GM12872 (cell line): ENCODE measurements at regions not wholly inside any gene's neighbourhood (a gene's known extent, or its start where the extent isn't known, plus 50 kb on each side); places are given as distances from the start of the nearest gene placed in this dataset.
A peak's percentile ranks its signal among the peaks of the same experiment; 100 is the strongest.

Experiments used
- CTCF ChIP-seq: IDR thresholded peaks from 3 replicates; pipeline ENCODE4 v1.5.1; 2011; ENCODE audit warnings: low read depth, mild to moderate bottlenecking, low read length, moderate library complexity; ENCODE audit not compliant: insufficient read depth

DNA sequence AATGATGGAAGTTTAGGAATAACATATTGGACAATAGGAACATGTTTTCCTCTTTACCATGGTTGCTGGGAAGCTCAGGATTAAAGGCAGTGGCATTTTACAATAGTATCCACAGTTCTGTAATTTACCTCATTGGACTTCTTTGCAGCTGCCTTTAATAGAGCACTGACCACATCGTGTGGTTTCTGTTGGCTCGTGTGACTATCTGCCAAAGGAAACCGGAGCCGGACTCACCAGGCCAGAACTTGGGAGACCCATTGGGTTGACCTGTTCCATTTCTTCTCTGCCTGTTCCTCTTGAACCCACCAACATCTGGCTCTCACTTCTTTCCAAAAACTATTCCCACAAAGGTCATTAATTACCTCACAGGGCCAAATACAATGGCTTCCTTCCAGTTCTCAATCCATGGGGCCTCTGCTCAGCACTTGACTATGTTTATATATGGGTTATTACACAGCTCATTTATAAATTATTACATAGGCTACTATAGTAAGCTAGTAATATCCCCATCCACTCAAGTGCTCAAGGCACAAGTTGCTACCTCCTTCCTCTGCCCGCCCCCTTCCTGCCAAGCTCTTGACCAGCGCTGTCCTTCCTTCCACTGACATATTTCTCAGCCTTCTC lies 121.5 kb upstream of the VASH1 start:
- no peak for TF ChIP-seq CTCF

DNA sequence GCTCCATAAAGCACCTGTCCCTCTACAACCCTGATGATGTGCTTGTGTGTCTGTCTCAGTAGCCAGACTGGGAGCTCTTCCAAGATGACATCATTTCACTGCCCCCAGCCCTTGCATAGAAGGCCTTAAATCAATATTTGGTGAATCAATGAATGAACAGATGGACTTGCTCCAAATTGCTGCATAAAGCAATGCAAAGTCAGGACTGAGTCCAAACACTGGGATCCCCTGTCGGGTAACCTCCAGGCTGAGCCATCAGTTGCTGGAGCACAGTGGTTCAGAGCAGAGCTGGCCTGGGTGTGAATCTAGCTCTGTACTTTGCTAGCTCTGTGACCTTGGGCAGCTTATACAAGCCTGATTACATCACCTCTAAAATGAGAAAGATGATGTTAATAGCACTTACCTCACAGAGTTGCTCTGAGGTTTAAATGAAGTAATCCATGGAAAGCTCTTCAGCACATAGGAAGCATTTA lies 120.3 kb upstream of the VASH1 start:
- TF ChIP-seq CTCF, result no peak

- TF ChIP-seq CTCF, result no peak
Observed at GRCh38 chr14:76641541-76641940, 119.7 kb upstream of the VASH1 start.

- no peak for TF ChIP-seq CTCF
Observed at GRCh38 chr14:76643887-76644286, 117.4 kb upstream of the VASH1 start.

DNA sequence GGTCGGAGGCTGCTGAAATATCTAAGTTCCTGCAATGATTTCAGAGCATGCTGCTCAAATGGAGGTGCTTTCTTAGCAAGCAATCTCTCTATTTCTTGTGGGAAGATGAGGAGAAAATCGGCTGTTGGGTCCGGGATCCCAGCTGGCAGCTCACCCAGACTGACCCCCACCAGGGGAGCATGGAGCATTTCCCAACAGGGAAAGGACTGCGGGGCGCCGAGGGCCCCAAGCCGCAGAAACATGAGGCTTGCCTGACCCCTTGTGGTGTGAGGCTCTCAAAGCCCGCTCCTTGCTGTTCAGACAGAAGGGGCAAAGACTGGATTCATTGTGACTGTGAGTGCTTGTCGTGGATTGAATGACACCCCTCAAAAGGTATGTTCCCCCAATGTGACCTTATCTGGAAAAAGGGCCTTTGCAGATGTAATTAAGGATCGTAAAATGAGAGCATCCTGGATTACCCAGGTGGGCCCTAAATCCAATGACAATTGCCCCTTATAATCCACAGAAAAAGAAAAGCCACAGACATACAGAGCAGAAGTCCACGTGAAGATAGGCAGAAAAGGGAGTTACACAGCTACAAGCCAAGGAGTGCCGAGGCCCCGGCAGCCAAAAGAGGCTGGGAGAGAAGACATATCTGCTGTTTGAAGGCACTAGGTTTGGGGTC lies 116.3 kb upstream of the VASH1 start:
- TF ChIP-seq CTCF, result peak; percentile 61

GRCh38 chr14:76647697-76648298 lies 113.5 kb upstream of the VASH1 start:
- TF ChIP-seq CTCF, result peak; percentile 91

- no peak for TF ChIP-seq CTCF
Observed at GRCh38 chr14:76651410-76652055, 109.7 kb upstream of the VASH1 start.
